UCSD-AML1 (cell line): ENCODE measurements at regions not wholly inside any gene's neighbourhood (a gene's known extent, or its start where the extent isn't known, plus 50 kb on each side); places are given as distances from the start of the nearest gene placed in this dataset.
"Not testable (repeated sequence)": the region's sequence is repeated elsewhere in the genome, so short reads cannot be mapped to it uniquely, and the experiment has no call there.

Experiments
- DNase-seq: peaks from one replicate; lab custom pipeline; 2025; ENCODE audit not compliant: unreplicated experiment; lab: John Stamatoyannopoulos, UW

- not testable (repeated sequence) for DNase-seq
Measured at GRCh38 chr7:9919-10318, 182.5 kb upstream of the FAM20C start.

GRCh38 chr7:32565-33280 is 159.6 kb upstream of the FAM20C start:
- not testable (repeated sequence) for DNase-seq

DNA sequence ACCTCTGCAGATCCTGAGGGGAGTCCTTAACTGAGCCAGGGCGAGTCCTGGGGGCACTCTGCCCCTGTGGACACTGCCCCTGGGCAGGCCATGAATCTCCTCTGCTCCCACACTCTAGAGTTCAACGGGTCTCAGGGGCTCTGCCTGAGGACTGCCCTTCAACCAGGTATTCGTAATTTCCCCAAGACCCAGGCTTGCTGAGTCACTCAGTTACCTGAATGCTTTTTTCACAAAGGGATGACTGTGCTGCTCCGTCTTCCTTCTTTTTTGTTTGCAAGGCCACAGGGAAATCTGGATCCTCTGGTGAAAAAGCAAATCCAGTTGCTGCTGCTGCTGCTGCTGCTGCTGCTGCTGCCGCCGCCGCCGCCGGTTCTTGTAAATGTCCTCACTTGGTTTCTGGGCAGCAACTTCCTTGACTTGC is 157.2 kb upstream of the FAM20C start:
- DNase-seq: not testable (repeated sequence)

DNA sequence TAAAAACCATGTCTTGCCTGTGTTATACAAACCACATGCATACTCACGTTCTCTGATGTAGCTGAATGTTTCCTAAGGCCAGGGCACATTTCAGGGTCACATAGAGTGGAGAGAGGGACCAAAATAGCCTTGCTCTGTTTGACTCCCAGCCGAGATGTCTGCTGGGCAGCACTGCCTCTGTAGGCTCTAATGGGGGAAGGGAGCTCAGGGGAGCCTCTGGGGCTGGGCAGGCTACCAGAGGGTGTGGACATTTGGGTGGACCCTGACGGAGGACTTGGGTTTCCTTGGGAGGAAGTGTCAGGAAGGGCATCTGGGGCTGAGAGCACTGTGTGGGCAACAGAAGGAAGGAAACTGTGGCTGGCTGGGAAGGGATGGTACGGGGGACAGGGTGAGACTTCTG is 155.8 kb upstream of the FAM20C start:
- DNase-seq: not testable (repeated sequence)

- DNase-seq: not testable (repeated sequence)
Measured at GRCh38 chr7:37656-38055, 154.7 kb upstream of the FAM20C start.

DNA sequence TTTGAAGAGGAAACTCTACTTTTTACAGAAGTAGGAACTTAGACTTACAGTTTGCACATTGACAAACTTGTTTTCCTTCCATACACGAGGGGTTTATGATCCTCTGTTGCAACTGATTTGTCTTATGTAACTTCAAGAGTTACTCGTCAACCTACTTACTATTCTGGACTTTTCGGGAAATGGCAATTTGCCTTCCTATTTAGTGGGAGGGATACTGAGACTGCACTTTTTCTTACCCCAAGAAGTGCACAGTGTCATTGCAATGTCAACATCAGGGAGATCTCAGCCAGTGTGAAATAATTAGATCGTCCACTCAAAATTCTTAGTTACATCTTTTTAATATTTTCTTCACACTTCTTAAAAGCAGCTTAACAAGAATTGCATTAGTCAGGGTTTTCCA is 153.9 kb upstream of the FAM20C start:
- DNase-seq: not testable (repeated sequence)

- DNase-seq: not testable (repeated sequence)
Measured at GRCh38 chr7:39984-40740, 152.2 kb upstream of the FAM20C start.

DNA sequence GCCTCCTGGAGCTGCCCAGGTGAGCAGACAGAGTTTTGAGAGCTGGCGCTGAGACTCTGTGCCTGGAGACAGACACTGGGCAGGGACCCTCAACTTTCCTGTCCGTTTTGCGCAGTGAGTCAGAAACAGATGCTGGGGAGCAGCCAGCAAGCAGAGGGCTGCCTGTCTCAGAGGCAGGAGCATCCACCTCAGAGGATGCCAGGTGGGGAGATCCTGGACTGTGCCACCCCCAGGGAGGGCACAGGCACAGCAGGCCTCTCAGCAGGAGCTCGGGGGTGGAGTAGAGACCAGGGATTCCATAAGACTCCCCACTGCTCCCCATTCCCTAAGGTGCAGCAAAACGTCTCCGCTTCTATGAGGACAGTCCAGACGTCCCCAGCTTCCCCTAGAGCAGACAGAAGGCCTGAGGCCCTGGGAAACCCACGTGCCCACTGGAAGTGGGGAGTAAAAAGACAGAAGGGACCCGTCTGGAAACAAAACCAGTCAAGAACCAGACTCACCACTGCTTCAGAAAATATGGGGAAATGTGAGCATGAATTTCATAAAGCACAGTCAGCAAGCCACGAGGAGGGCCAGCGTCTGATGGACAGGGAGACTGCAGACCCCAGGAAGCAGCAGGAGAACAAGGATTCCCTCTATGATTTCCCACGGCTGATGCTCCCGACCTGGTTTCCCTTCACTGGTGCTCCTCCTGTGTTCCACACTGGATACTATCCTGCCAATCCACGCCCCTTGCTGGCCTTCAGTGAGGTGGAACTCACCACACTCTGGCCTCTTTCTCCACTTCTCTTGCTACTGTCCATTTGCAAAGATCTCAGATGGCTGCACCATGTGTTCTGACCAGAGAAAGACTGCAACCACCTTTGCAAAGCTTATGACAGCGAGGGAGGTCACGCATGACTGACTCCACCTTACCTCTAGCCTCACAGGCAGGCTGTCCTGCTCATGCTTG is 151.3 kb upstream of the FAM20C start:
- DNase-seq: no peak

GRCh38 chr7:41917-42565 is 150.3 kb upstream of the FAM20C start:
- DNase-seq: no peak

- no peak for DNase-seq
Measured at GRCh38 chr7:43791-44540, 148.4 kb upstream of the FAM20C start.

DNA sequence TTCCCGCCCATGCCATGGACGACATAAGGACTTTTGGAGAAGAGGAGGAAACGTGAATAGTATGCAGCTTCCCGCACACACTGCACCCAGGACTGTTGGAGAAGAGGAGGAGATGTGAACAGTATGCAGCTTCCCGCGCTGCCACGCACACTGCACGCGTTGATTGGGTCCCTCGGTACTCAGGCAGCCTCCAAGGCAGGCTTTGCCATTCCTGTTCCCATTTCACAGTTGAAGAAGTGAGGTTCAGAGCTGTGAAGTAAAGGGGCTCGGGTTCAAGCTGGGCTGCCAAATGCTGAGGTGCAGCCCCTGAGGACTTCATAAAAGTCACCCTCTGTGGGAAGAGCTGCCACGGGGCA is 147.9 kb upstream of the FAM20C start:
- DNase-seq: no peak

DNA sequence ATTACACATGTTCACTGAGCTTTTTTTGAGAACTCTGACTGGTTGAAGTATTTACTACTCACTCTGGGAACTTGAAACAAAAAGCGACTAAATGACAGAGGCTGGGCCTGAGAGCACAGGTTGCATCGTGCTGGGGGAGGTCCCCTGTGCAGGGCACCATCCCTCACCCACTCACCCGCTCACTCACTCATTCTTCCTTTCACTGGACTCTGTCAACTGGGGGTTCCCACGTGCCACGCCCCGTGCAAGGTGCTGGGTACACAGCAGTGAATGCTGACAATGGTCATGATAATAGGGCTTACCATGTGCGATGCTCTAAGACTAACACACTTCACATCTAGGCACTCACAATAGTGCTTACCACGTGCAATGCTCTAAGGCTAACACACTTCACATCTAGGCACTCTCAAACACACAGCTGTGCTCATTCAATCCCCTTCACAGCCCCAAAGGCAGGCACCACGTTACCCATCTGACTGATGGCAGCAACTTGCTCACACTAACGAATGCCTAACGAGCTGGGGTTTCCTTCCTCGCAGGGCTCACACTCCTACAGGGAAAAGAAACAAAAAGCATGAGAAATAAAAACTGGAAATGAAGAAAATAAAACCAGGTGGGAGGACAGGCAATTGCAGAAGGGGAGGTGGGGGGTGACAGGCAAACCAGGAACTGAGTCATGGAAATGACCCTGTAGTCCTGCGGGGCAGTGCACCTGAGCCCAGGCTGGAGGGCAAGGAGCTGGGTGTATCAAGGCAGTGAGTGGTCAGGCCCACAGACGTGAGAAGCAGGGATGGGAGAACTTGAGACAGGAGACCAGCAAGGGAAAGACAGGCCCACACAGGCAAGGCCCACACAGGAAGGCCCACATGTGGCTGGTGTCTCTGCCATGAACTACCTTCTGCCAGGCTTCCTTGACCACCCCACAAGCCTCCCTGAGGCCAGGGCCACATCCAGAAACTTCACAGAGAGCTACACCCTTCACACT is 147.0 kb upstream of the FAM20C start:
- DNase-seq: no peak

- no peak for DNase-seq
Measured at GRCh38 chr7:46123-46829, 146.1 kb upstream of the FAM20C start.

GRCh38 chr7:46830-47140 is 145.6 kb upstream of the FAM20C start:
- DNase-seq: no peak

- no peak for DNase-seq
Measured at GRCh38 chr7:51456-52068, 140.8 kb upstream of the FAM20C start.

DNA sequence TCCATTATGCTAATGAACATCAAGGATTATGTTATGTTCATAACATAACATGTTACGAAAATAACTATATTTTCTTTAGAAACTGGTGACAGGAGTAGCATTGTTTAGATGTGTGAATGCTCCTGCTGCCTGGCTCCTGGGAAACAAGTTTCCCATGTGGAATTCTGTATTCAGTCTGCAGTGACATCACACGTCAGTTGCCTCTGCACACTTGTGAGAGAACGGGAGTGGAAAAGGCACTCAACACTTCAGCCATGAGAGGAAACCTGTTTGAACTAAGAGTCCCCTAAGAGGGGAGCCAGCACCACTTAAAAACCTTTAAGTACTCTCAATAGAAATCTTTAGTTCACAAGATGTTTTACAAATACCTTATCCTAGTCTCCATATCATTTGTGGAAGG is 140.3 kb upstream of the FAM20C start:
- DNase-seq: no peak

- DNase-seq: no peak
Measured at GRCh38 chr7:53531-53930, 138.8 kb upstream of the FAM20C start.

- DNase-seq: no peak
Measured at GRCh38 chr7:54615-55014, 137.8 kb upstream of the FAM20C start.
